SKM-1 (cell line): ENCODE measurements at regions not wholly inside any gene's neighbourhood (a gene's known extent, or its start where the extent isn't known, plus 50 kb on each side); places are given as distances from the start of the nearest gene placed in this dataset.

Experiments used
- DNase-seq: peaks from one replicate; lab custom pipeline; 2025; ENCODE audit not compliant: unreplicated experiment; lab: John Stamatoyannopoulos, UW

DNA sequence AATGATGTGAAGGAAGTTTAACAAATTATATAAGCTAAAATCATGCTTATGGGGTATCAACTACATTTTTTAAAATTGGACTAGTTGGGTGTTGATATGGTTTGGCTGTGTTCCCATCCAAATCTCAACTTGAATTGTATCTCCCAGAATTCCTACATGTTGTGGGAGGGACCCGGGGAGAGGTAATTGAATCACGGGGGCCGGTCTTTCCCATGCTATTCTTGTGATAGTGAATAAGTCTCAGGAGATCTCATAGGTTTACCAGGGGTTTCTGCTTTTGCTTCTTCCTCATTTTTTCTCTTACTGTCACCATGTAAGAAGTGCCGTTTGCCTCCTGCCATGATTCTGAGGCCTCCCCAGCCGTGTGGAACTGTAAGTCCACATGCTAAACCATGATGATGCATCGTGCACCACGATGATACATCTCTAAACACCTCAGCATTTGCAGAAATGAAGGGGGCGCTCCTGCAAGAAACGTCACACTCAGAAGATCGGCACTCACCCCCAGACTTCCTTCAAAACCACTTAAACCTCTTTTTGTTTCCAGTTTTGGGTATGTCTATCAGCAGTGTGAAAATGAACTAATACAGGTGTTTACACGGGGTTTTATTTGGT is 340.0 kb downstream of the SHANK2 start:
- no peak for DNase-seq

DNA sequence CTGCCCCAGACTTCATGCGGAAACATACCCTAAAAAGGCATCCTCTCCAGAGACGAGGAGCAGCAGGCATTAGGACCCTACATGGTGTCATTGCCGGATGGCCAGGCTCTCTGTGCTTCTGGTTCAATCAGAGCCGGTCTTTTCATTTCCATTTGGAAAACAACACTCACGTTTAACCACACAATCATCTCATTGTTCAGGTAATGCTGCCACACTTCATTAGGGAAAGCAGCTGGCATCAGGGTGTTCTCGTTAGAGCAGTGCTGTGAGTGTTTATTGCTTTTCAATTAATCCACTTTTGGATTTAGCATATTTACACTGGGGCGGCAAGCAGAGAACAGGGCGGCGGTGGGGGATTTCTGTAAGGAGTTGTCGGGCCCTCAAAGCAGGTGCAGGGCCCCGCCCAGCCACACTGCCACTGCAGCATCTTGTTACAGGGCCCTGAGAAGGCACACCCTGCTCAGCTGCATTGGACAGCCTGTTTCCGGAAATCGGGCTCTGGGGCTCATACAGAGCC is 338.6 kb downstream of the SHANK2 start:
- DNase-seq, result no peak

DNA sequence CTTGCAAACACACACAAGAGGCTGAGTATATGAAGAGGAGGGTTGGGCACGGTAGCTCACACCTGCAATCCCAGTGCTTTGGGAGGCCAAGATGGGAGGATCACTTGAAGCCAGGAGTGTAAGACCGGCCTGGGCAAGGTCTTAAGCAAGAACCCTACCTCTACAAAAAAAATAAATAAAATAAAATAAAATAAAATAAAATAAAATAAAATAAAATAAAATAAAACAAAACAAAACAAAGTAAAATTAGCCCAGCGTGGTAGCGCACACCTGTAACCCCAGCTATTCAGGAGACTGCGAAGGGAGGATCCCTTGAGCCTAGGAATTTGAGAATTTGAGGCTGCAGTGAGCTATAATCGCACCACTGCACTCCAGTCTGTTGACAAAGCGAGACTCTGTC is 337.9 kb downstream of the SHANK2 start:
- DNase-seq, result no peak

DNA sequence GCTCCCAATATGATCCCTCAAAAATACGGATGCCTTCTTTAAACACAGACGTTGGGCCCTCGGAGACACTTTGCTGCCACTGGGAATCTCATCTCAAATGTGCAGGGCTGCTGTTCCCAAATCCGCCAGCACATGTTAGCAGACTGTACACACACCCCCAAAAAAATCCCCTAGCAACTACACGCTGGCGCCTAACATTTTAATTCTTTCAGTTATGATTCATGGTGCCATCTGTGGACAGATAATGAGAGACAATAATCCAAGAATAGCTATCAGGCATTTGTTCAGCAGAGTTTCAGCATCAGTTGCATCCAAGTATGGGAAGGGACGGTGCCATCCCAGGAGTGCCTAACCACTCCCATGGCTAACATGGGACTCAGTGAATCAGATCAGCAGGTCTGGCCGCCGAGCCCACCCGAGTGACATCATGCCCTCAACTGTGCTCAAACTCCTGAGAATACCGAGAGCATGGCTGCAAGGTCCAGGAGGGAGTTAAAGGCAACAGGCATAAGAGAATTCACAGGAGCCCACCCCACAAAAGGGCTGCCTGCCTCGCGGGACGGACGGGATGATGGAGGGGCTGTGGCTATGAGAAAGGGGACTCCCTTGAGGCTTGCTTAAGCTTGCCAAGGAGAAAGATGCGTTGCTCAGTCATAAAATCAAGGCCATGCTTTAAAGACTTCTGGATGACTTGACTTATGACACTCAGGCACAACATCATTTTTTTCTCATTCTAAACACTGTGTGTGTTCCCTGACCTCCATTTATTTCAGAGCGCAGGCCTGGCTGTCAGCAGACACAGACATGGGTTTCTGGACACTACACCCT is 337.0 kb downstream of the SHANK2 start:
- DNase-seq, result no peak

DNA sequence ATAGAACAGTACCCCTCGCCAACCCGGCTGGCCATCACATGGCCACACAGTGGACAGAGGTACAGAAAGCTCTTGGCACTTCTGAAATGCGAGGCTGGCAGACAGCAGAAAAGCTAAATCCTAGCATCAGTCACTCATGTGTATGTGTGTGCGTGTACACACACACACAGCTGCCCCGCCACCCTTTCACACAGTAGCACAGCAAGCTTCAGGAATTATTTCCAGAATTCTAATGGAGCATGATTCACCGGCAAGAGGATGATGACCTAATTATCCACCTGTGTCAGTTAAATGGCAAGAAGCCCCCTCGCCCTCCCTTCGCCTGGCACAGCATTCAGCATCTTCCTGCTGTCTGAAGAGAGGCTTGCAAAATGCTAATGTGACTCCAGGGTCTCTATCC is 336.0 kb downstream of the SHANK2 start:
- DNase-seq, result no peak

DNA sequence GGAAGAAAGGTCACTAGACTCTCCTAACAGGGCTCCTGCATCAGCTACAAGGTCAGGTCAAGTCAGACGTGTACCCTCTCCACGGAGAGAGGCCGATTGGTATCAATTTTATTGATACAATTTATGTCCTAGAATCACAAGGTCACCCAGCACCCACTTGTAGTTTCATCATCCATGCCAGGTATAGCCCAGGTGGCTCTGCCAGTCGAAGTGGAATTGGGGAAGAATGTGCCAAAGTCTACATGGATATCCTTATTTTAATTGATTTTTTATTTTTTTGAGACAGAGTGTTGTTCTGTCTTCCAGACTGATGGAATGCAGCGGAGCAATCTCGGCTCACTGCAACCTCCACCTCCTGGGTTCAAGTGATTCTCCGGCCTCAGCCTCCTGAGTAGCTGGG is 334.1 kb downstream of the SHANK2 start:
- no peak for DNase-seq

GRCh38 chr11:70921804-70922203 is 330.6 kb downstream of the SHANK2 start:
- no peak for DNase-seq

- DNase-seq, result no peak
Measured at GRCh38 chr11:70924108-70924507, 328.3 kb downstream of the SHANK2 start.

- no peak for DNase-seq
Measured at GRCh38 chr11:70925238-70925637, 327.1 kb downstream of the SHANK2 start.

DNA sequence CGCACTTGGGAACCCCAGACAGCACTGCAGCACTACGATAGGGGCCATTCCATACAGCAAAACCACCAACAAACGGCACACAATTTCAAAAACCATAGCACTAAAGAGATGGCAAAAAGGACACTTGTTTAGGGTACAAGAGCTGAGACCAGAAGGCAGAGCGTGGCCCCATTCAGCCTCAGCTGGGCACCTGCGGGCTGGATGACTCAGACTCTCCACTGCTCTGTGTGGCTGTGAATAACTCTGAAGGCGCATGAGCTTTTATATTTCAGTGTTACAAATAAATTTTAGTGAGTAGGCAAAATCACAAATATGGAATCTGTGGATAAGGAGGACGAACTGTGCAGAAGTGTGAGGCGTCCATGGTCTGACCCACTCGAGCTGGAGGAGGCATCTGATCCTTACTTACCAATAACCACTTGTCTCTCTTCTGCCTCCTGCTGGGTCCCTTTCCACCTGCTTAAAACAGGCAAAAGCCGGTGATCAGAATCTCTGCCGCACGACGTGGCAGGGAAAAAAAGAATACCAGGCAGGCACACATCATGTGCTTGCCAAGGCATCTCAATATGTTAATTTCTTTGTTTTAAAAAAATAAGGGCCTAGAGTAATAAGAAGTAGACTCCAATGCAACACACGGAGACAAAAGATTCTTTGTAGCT is 325.7 kb downstream of the SHANK2 start:
- no peak for DNase-seq

- DNase-seq, result no peak
Measured at GRCh38 chr11:70928854-70929598, 323.4 kb downstream of the SHANK2 start.

DNA sequence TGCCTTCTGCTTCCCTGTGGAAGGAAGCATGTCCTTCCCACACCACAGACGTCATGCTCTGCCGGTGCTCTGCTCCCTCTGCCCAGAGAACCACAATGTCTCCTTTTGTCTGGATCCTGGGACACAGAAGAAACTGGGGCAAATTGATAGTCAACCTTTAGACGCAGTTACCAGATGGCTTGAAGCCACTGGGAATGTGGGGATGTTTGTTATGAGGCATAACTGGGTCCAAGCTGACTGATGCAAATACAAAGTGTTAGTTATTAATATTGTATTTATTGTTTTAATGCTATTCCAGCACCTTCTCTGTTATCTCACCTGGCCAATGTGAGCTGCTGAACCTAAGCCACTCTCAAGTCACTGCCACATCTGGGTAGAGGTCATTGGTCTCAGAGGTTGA is 322.2 kb downstream of the SHANK2 start:
- no peak for DNase-seq

- no peak for DNase-seq
Measured at GRCh38 chr11:70931430-70931829, 320.9 kb downstream of the SHANK2 start.

GRCh38 chr11:70933981-70934583 is 318.3 kb downstream of the SHANK2 start:
- DNase-seq, result no peak

GRCh38 chr11:70935006-70935768 is 317.2 kb downstream of the SHANK2 start:
- no peak for DNase-seq

DNA sequence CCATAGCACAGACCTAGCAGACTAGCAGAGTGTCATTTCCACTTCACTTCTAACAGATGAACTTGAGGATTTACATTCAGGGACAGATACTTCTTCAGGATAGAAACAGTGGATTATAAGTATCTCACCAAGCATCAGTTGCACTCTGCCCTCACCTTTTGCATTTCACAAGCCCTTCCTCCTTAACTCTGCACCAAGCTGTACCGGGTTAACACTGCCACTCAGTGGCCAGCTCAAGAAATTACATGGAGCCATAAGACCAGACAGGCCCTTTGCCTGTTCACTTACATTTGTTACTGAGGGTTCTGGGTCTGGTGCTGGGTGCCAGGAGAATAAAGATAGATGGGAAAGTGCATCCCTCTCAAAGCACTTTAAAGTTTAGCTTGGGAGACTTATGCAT is 309.8 kb downstream of the SHANK2 start:
- no peak for DNase-seq

DNA sequence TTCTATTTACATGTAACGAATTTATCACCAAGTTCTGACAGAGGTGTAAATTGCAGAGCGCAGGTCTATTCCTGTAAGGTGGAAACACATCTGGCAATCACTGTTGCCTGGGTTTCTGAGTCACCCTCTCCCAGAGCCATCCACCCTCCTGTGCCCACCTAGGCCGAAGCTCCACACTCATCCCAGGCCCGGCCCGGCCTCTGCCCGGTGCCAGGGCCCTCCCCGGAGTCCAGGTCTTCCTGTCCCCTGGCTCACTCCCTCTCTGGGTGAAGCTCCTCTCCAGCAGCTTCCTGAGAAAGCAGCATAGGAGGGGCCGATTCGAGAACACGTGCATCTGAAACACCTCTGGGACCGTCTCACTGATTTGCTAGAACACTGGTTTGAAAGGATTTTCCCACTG is 308.2 kb downstream of the SHANK2 start:
- DNase-seq, result no peak

DNA sequence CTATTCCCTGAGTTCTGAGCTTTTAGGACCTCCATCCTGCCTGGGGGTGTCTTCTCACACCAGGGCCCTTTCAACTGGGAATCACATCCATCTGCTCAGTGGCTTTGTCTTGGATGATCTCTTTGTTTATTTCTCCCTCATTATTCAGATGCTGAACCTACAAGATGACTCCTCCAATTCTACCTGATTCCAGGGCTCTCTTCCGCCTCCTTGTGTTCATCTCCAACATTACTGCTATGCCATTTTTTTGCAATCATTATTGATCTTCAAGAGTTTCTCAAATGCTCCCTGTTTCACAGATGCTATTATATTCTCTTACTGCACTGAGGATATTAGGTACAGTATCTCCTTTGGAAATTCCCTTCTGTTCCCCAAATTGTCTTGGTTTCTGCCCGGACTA is 307.7 kb downstream of the SHANK2 start:
- no peak for DNase-seq

GRCh38 chr11:70948398-70948797 is 304.0 kb downstream of the SHANK2 start:
- no peak for DNase-seq

DNA sequence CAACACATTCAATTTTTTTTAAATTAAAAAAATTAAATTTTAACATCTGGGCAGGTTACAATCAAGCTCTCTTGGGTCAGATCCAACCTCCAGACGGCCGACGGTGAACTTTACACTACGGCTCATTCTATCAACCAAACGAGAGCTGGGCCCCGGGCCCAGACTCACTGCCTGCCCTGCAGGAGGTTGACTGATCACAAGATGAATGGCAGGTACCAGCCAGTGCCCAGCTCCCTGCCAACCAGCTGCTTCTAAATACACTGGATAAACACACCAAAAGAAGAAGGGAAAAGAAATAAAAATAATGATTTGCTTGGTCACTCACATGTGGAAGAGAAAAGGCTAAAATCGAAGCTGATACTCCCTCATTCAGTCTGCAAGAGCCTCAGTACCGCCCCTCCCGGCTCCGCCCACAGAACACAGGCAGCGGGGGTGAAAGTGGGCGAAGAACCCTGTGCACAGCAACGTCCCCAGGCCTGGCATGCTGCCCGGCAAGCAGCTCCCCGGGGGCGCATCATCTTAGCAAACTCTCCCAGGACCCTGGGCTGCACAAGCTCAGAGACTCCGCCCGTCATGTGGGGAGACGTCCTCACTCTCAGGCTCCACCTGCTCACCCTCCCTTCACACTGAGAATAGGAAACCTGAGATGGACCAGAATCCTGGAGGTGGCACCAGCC is 303.4 kb downstream of the SHANK2 start:
- no peak for DNase-seq
